ENCODE measurements at regions not wholly inside any gene's neighbourhood (a gene's known extent, or its start where the extent isn't known, plus 50 kb on each side); places are given as distances from the start of the nearest gene placed in this dataset.

DNA sequence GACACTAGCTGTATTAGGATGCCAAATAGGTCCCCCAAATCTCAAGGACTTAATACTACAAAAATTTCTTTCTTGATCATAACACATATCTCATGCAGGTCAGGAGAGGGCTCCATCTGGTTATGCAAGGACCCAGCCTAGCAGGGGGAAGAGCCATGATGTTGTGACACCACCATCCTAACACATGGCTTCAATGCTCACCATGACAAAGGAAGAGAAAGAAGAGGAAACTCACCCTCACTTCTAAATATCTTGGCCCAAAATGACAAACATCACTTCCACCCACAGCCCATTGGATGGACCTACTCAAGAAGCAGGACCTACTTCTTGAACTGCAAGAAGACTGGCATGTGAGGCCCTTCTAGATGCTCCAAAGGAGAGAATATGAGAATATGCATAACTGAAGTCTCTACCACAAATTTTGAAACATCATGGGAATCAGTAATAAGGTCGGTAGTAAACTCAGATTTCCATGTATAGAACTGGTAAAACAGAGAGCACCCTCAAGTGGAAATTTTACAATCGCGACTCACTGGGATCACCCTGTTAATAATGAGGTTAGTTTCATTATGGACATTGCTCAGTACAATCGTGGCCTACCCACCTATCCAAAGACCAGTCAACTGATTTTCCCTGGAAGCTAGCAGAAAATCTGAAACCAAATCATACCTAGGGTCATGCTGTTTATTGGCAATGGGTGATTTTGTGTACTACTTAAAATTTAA, 308.2 kb downstream of the ACTL7B start:
- no peaks in the 10 kb centered on the region for H3K79me2 ChIP-seq (ENCODE audit: insufficient read depth, low read length)
- TF ChIP-seq CEBPB (IDR thresholded peaks at IDR 0.05; ENCODE audit: low read depth), result no peak
- TF ChIP-seq RAD21 (IDR thresholded peaks at IDR 0.05; ENCODE audit: low read depth), result 0 out of 2 replicates have a peak, but pooled peaks have one; percentile 6
- TF ChIP-seq SP1 (IDR thresholded peaks at IDR 0.05; ENCODE audit: low read depth), result no peak
- no peak for TF ChIP-seq POLR2A (IDR thresholded peaks at IDR 0.05; ENCODE audit: borderline replicate concordance, extremely low read depth, insufficient read depth, insufficient read length)
- no peak for TF ChIP-seq EGR1 (IDR thresholded peaks at IDR 0.05; ENCODE audit: low read depth)
- TF ChIP-seq POLR2AphosphoS5 (IDR thresholded peaks at IDR 0.05; ENCODE audit: low read depth, low read length), result no peak
- RAD21 ChIA-PET (ENCODE audit: low non-redundant PET in 1 of 2, low total read pairs in 2 of 2, uncharacterized antibody in 2 of 2, unreplicated experiment in 2 of 2), result no interaction called here
- ATAC-seq (no peak), DNase-seq (ENCODE audit: low read depth, low spot score) (no peak)
- POLR2A ChIA-PET, result no interaction called here
- H2AFZ ChIP-seq (ENCODE audit: low read depth, low read length, poor library complexity, severe bottlenecking), result no peak overlapping the region
- CTCF ChIA-PET, result interaction anchor here (1.7 kb wide), 1 partner anchor 12 kb away, joined by 3 read pairs; no protein-coding TSS in a partner anchor
- no peaks in the 10 kb centered on the region for H3K36me3 ChIP-seq (ENCODE audit: control insufficient read depth in 1 of 2, insufficient read depth in 2 of 2, low read length in 2 of 2)
- H3K9me3 ChIP-seq (ENCODE audit: control insufficient read depth in 1 of 2, insufficient read depth in 1 of 2, low read depth in 1 of 2, low read length in 2 of 2), result no peaks in the 10 kb centered on the region
- peaks cover 19 to 57% of the 10 kb centered on the region in 2 experiments for H3K4me1 ChIP-seq (ENCODE audit: control insufficient read depth in 1 of 2, insufficient read depth in 2 of 2, low read length in 2 of 2)
- no peaks in the 10 kb centered on the region for H3K27me3 ChIP-seq (ENCODE audit: insufficient read depth, low read length)
- no TSS peak for BruUV-seq (replicated peaks)
- H3K9me2 ChIP-seq (ENCODE audit: insufficient read depth), result no peaks in the 10 kb centered on the region
- no peak overlapping the region for H3K9ac ChIP-seq (ENCODE audit: low read length)
- no peak overlapping the region for H3K4me2 ChIP-seq (ENCODE audit: low read length)
- H4K20me1 ChIP-seq (ENCODE audit: insufficient read depth), result no peaks in the 10 kb centered on the region
- H3K27ac ChIP-seq (ENCODE audit: low read depth, low read length), result no peak overlapping the region
- intact Hi-C loops (cut with micrococcal nuclease), result no loop called here
- H3K4me3 ChIP-seq (replicated peaks in 1 of 2; ENCODE audit: low read depth in 1 of 2, low read length in 2 of 2), result no peak overlapping the region

- H3K79me2 ChIP-seq (ENCODE audit: insufficient read depth, low read length), result no peaks in the 10 kb centered on the region
- ChIA-PET RAD21 (ENCODE audit: low non-redundant PET in 1 of 2, low total read pairs in 2 of 2, uncharacterized antibody in 2 of 2, unreplicated experiment in 2 of 2) (no interaction called here), POLR2A (no interaction called here), CTCF (no interaction called here)
- no peaks in the 10 kb centered on the region for H3K9me2 ChIP-seq (ENCODE audit: insufficient read depth)
- H4K20me1 ChIP-seq (ENCODE audit: insufficient read depth), result no peaks in the 10 kb centered on the region
- no peak overlapping the region for H3K4me3 ChIP-seq (replicated peaks in 1 of 2; ENCODE audit: low read depth in 1 of 2, low read length in 2 of 2)
- peaks cover 6 to 47% of the 10 kb centered on the region in 2 experiments for H3K4me1 ChIP-seq (ENCODE audit: control insufficient read depth in 1 of 2, insufficient read depth in 2 of 2, low read length in 2 of 2)
- DNase-seq (ENCODE audit: low read depth, low spot score) (no peak), ATAC-seq (no peak)
- H3K27me3 ChIP-seq (ENCODE audit: insufficient read depth, low read length), result no peaks in the 10 kb centered on the region
- H3K9ac ChIP-seq (ENCODE audit: low read length), result no peak overlapping the region
- no TSS peak for BruUV-seq (replicated peaks)
- no peaks in the 10 kb centered on the region for H3K9me3 ChIP-seq (ENCODE audit: control insufficient read depth in 1 of 2, insufficient read depth in 1 of 2, low read depth in 1 of 2, low read length in 2 of 2)
- no peak overlapping the region for H3K4me2 ChIP-seq (ENCODE audit: low read length)
- H3K36me3 ChIP-seq (ENCODE audit: control insufficient read depth in 1 of 2, insufficient read depth in 2 of 2, low read length in 2 of 2), result no peaks in the 10 kb centered on the region
- H3K27ac ChIP-seq (ENCODE audit: low read depth, low read length), result no peak overlapping the region
- intact Hi-C loops (cut with micrococcal nuclease), result no loop called here
- no peak overlapping the region for H2AFZ ChIP-seq (ENCODE audit: low read depth, low read length, poor library complexity, severe bottlenecking)
- TF ChIP-seq MAX (IDR thresholded peaks at IDR 0.05), result no peak
- TF ChIP-seq POLR2AphosphoS5 (IDR thresholded peaks at IDR 0.05; ENCODE audit: low read depth, low read length), result no peak
- no peak for TF ChIP-seq EZH2 (IDR thresholded peaks at IDR 0.05)
- TF ChIP-seq FOSL1 (IDR thresholded peaks at IDR 0.05; ENCODE audit: low read depth), result no peak
- no peak for TF ChIP-seq CBX3 (IDR thresholded peaks at IDR 0.05; ENCODE audit: low read depth)
- no peak for TF ChIP-seq TCF7L2 (IDR thresholded peaks at IDR 0.05; ENCODE audit: borderline replicate concordance, extremely low read depth, insufficient read depth, insufficient read length)
- no peak for TF ChIP-seq EGR1 (IDR thresholded peaks at IDR 0.05; ENCODE audit: low read depth)
- TF ChIP-seq CEBPB (IDR thresholded peaks at IDR 0.05; ENCODE audit: low read depth), result no peak
- TF ChIP-seq POLR2A (IDR thresholded peaks at IDR 0.05; ENCODE audit: borderline replicate concordance, extremely low read depth, insufficient read depth, insufficient read length), result no peak
- TF ChIP-seq RAD21 (IDR thresholded peaks at IDR 0.05; ENCODE audit: low read depth), result no peak
- TF ChIP-seq, protein P1, sequence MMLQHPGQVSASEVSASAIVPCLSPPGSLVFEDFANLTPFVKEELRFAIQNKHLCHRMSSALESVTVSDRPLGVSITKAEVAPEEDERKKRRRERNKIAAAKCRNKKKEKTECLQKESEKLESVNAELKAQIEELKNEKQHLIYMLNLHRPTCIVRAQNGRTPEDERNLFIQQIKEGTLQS (IDR thresholded peaks at IDR 0.05), result no peak
- TF ChIP-seq JUND (IDR thresholded peaks at IDR 0.05), result no peak
- no peak for TF ChIP-seq EZH2phosphoT487 (IDR thresholded peaks at IDR 0.05; ENCODE audit: borderline replicate concordance)
- TF ChIP-seq SRF (IDR thresholded peaks at IDR 0.05; ENCODE audit: low read depth), result no peak
- TF ChIP-seq ELF1 (IDR thresholded peaks at IDR 0.05; ENCODE audit: borderline replicate concordance, low read depth), result no peak
- no peak for TF ChIP-seq ZBTB33 (IDR thresholded peaks at IDR 0.05; ENCODE audit: extremely low read depth, insufficient replicate concordance, low read length)
- no peak for TF ChIP-seq YY1 (IDR thresholded peaks at IDR 0.05; ENCODE audit: extremely low read depth, insufficient replicate concordance, low read depth, low read length)
- no peak for TF ChIP-seq ZNF274 (IDR thresholded peaks at IDR 0.05; ENCODE audit: low read depth, low read length)
- TF ChIP-seq ZFX (IDR thresholded peaks at IDR 0.05), result no peak
Observed at GRCh38 chr9:108546215-108546614, 309.6 kb downstream of the ACTL7B start.

All from HCT116 (cell line).